ENCODE measurements at regions not wholly inside any gene's neighbourhood (a gene's known extent, or its start where the extent isn't known, plus 50 kb on each side); places are given as distances from the start of the nearest gene placed in this dataset.
"Not testable (repeated sequence)": the region's sequence is repeated elsewhere in the genome, so short reads cannot be mapped to it uniquely, and the experiment has no call there.

GRCh38 chr4:187493661-187494060 is 501.9 kb upstream of the ZFP42 start:
- no peak for DNase-seq (ENCODE audit: low read depth)

GRCh38 chr4:187499956-187500355 is 495.6 kb upstream of the ZFP42 start:
- no peak for DNase-seq (ENCODE audit: low read depth)

DNA sequence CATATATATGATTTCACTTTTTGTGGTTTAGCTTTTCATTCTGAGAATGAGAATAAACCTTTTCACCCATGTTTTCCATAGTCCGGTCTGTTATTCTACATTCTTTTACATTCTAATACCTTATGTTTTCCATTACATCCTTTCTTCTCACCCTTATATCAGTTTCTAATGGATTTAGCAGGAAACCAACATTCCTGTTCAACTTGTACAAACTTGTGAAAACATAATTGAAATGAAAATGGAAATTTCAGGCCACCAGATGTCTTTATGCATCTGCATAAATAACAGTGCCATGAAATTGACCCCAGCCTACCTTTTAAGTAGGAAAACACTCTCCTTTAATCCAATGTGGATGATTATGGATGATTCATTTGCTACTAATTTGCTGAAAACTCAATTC is 494.8 kb upstream of the ZFP42 start:
- no peak for DNase-seq (ENCODE audit: low read depth)

- DNase-seq (ENCODE audit: low read depth): no peak
These were observed 493.8 kb upstream of the ZFP42 start for GRCh38 chr4:187501731-187502130.

- no peak for DNase-seq (ENCODE audit: low read depth)
These were observed 490.4 kb upstream of the ZFP42 start for GRCh38 chr4:187504974-187505797.

- DNase-seq (ENCODE audit: low read depth): not testable (repeated sequence)
These were observed 489.8 kb upstream of the ZFP42 start for GRCh38 chr4:187505798-187506141.

- DNase-seq (ENCODE audit: low read depth): no peak
These were observed 479.3 kb upstream of the ZFP42 start for GRCh38 chr4:187516224-187516623.

- DNase-seq (ENCODE audit: low read depth): no peak
These were observed 453.9 kb upstream of the ZFP42 start for GRCh38 chr4:187541666-187542065.

- no peak for DNase-seq (ENCODE audit: low read depth)
These were observed 451.0 kb upstream of the ZFP42 start for GRCh38 chr4:187544461-187545053.

DNA sequence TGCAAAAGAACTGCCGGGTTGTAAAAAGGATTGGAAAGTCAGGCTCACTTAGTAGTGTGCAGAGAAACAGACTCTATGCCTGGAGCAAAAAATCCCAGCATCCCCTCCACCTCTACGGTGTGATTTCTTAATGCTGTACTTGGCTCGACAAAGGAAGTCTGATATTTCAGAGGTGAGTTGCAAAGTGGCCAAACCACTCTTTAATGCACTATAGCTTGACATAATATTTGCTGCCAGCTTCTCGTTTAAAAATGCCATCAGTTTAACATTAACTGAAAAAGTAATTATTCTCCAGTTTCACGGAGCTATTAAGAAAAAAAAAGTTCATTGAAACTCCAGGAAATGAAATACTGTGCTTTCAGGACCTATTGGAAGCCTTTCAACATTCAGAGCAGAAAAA is 448.3 kb upstream of the ZFP42 start:
- DNase-seq (ENCODE audit: low read depth): no peak

- no peak for DNase-seq (ENCODE audit: low read depth)
These were observed 445.2 kb upstream of the ZFP42 start for GRCh38 chr4:187550256-187550950.

DNA sequence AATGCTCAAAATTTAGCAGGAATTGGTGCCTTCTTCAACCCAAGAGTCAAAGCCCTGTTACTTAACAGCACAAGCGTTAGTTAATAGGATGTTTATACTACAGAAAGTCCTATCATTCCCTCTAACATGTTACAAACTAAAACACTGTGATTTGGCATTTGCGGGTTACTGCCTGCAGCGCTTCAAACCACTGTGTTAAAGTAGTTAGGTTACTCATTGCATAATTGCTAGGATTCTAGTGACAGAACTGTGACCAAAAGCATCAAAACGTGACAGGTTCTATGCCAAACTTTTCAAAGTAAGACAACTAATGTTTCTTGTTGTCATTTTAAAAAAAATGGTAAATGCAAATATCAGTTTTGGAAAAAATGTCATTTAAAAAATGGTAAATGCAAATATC is 442.8 kb upstream of the ZFP42 start:
- no peak for DNase-seq (ENCODE audit: low read depth)

- no peak for DNase-seq (ENCODE audit: low read depth)
These were observed 440.4 kb upstream of the ZFP42 start for GRCh38 chr4:187555174-187555573.

DNA sequence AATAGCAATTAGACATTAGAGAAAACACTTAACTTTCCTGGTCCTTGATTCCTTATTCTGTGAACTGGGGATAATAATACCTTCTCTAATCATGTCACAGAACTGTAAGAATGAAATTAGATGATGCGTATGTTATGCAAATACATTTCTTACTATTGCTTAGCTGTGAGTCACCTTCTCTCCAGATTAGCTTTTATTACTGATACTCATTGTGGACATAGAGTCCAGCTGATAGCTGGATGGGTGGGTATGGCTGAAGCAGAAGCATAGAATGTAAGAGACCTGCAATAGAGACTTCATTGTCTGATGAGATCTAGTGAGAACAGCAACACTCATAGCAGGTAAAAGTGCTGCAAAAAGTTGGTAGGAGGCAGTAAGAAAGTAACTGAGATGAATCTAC is 437.2 kb upstream of the ZFP42 start:
- no peak for DNase-seq (ENCODE audit: low read depth)

- DNase-seq (ENCODE audit: low read depth): no peak
These were observed 433.2 kb upstream of the ZFP42 start for GRCh38 chr4:187562345-187562744.

DNA sequence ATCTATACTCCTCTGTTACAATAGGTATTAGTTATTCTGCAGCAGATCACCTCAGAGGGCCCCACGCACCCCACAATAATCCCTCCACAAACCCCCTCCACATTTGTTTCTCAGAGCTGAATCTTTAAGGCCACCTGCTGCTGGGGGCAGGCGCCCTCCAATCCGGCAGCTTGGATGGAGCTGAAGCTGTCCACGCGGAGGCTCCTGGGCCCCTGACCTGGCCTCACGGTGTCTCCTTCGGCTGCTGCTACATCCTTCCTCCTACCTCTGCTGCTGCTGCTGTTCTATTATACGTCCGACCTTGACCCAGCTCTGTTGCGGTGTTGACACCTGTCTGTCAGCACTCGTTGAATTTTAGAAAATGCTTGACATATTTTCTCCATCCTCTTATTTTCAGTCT is 430.2 kb upstream of the ZFP42 start:
- no peak for DNase-seq (ENCODE audit: low read depth)

DNA sequence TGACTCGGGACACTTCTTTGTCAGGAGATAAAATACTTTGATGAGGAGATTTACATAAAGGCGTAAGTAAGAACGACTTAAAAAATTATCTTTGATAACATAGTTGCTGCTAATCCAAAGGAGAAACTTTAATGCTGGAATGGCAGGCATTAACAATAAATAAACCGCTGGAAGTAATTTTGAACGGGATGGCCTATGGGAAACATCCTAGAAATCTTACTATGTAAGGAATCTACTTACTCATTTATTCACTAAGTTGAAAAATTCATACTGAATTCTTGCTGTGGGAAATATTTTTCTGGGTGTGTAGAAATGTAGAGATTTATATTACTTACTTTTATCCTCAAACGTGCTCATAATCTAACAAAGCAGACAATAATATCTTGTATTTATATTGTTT is 425.7 kb upstream of the ZFP42 start:
- no peak for DNase-seq (ENCODE audit: low read depth)

- no peak for DNase-seq (ENCODE audit: low read depth)
These were observed 419.9 kb upstream of the ZFP42 start for GRCh38 chr4:187575706-187576105.

DNA sequence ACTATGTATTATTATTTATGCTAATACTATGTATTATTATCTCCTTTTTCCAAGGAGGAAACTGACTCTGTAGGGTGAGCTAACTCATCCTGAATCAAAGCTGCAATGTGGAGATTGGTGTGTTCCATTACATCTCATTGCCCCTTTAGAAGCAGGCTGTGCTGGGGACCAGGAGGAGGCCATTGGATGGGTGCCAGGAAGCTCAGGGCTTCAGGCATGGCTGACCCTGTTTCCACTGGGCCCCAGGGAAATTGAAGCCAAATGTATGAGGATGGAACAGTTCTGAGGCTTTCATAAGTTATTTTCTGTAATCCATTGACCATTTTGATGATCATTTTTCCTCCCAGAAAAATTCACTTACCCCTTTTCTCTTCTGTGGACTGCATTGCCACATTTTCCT is 418.8 kb upstream of the ZFP42 start:
- DNase-seq (ENCODE audit: low read depth): no peak

GRCh38 chr4:187577941-187578480 is 417.6 kb upstream of the ZFP42 start:
- no peak for DNase-seq (ENCODE audit: low read depth)

GRCh38 chr4:187586892-187587291 is 408.7 kb upstream of the ZFP42 start:
- DNase-seq (ENCODE audit: low read depth): no peak

- peak; percentile 24 for DNase-seq (ENCODE audit: low read depth)
These were observed 397.4 kb upstream of the ZFP42 start for GRCh38 chr4:187598196-187598595.
